ENCODE measurements at regions not wholly inside any gene's neighbourhood (a gene's known extent, or its start where the extent isn't known, plus 50 kb on each side); places are given as distances from the start of the nearest gene placed in this dataset.

DNA sequence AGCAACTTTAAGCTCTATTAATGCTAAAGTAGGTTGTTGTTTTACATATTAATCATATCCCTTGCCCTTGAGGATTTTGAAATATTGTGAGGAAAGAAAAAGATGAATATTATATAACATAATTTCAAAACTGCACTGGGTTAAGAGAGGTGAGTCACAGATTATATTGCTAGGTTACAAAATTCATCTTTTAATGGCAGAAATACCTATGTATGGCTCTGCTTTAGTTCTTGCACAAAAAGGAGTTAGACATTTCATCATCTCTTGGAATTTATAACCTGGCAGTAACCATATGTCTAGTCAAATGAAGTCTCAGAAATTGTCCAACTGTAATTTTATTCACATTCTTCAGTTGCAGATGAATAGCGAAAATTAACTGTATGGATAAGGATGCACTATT lies 2041.1 kb downstream of the OLFM4 start:
- TF ChIP-seq CTCF (IDR thresholded peaks at IDR 0.05) (no peak), POLR2A (IDR thresholded peaks at IDR 0.05) (no peak)

Data from Peyer's patch (tissue), 4 donors.